OCI-LY3 (cell line): ENCODE measurements at regions not wholly inside any gene's neighbourhood (a gene's known extent, or its start where the extent isn't known, plus 50 kb on each side); places are given as distances from the start of the nearest gene placed in this dataset.

Experiments
- CTCF ChIP-seq: fragments of 200-600, 300-600 bp; sonication (generic); IDR thresholded peaks from 2 replicates; pipeline ENCODE4 v1.5.1; 2014; ENCODE audit warnings: antibody characterized with exemption, low read length, low read depth
- EZH2phosphoT487 ChIP-seq: fragments of 200-600 bp; shearing (Covaris generic); IDR thresholded peaks from 2 replicates; pipeline ENCODE4 v1.6.1; 2018; ENCODE audit warnings: antibody characterized with exemption, mixed run types, low read depth

GRCh38 chr3:187987924-187988323 is 166.0 kb upstream of the LPP start:
- TF ChIP-seq CTCF (no peak), EZH2phosphoT487 (no peak)
